Tibial artery (tissue), 4 donors: ENCODE measurements at regions not wholly inside any gene's neighbourhood (a gene's known extent, or its start where the extent isn't known, plus 50 kb on each side); places are given as distances from the start of the nearest gene placed in this dataset.
A peak's percentile ranks its signal among the peaks of the same experiment; 100 is the strongest.
"Not testable (repeated sequence)": the region's sequence is repeated elsewhere in the genome, so short reads cannot be mapped to it uniquely, and the experiment has no call there.

Experiments used
- DNase-seq, 2 donors: peaks; one replicate each; pipeline ENCODE4 v3.0.0-alpha.2; 2019
- H3K27ac ChIP-seq, 2 donors: fragments of 200-600 bp; sonication (generic) in 1 of 2; 1 replicate in 1 of 2; 2 replicates in 1 of 2; pipeline ENCODE4 v1.5.1; 2018 to 2019; ENCODE audit warnings: mild to moderate bottlenecking in 1 of 2
- H3K27me3 ChIP-seq, 2 donors: fragments of 200-600 bp; sonication (generic) in 1 of 2; one replicate each; pipeline versions ENCODE4 v1.5.1 to v1.6.0; 2016 to 2019
- H3K36me3 ChIP-seq, 3 donors: fragments of 200-600 bp; sonication (generic) in 2 of 3; one replicate each; pipeline ENCODE4 v1.5.1; 2016 to 2019; ENCODE audit warnings: mild to moderate bottlenecking in 2 of 3
- H3K4me1 ChIP-seq, 4 donors: fragments of 200-600 bp; sonication (generic) in 2 of 4; 1 replicate in 3 of 4; 2 replicates in 1 of 4; pipeline ENCODE4 v1.5.1; 2016 to 2019
- H3K4me3 ChIP-seq, 2 donors: fragments of 200-600 bp; sonication (generic) in 1 of 2; 1 replicate in 1 of 2; 2 replicates in 1 of 2; pipeline ENCODE4 v1.5.1; 2018 to 2019; ENCODE audit warnings: mild to moderate bottlenecking in 2 of 2
- H3K9me3 ChIP-seq, 3 donors: fragments of 200-600 bp; sonication (generic) in 1 of 3; one replicate each; pipeline ENCODE4 v1.5.1; 2016 to 2019
- CTCF ChIP-seq, 2 experiments: fragments of 200-600 bp in 1 of 2; fragments of 450-650 bp in 1 of 2; IDR thresholded peaks; one replicate each; pipeline ENCODE4 v1.5.1; 2017 to 2019; ENCODE audit warnings: antibody characterized with exemption in 2 of 2, mild to moderate bottlenecking in 1 of 2, moderate library complexity in 1 of 2
- intact Hi-C: fragments of 100-400 bp; cut with DNase I; formaldehyde crosslinking; loops from one replicate; pipeline ENCODE4 v1.15.0; 2023; ENCODE audit warnings: low total_unique reads

GRCh38 chr5:174945853-174946252, 221.5 kb downstream of the MSX2 start:
- Histone ChIP-seq H3K4me3 (no peak overlapping the region), H3K27me3 (peaks cover 0 to 27% of the 10 kb centered on the region in 2 donors), H3K27ac (no peak overlapping the region), H3K9me3 (no peaks in the 10 kb centered on the region), H3K4me1 (no peaks in the 10 kb centered on the region), H3K36me3 (no peaks in the 10 kb centered on the region)
- no peak for DNase-seq
- TF ChIP-seq CTCF (IDR thresholded peaks at IDR 0.05): no peak
- intact Hi-C loops: no loop called here

GRCh38 chr5:174943785-174944184, 219.4 kb downstream of the MSX2 start:
- TF ChIP-seq CTCF (IDR thresholded peaks at IDR 0.05): no peak
- Histone ChIP-seq H3K27ac (no peak overlapping the region), H3K27me3 (peaks cover 0 to 16% of the 10 kb centered on the region in 2 donors), H3K36me3 (no peaks in the 10 kb centered on the region), H3K4me3 (no peak overlapping the region), H3K4me1 (no peaks in the 10 kb centered on the region), H3K9me3 (no peaks in the 10 kb centered on the region)
- no peak for DNase-seq
- intact Hi-C loops: no loop called here

GRCh38 chr5:174943002-174943401, 218.6 kb downstream of the MSX2 start:
- DNase-seq, H3K36me3 ChIP-seq, H3K4me3 ChIP-seq, H3K4me1 ChIP-seq, intact Hi-C loops, H3K27ac ChIP-seq, H3K9me3 ChIP-seq: not testable (repeated sequence)
- peaks cover 0 to 13% of the 10 kb centered on the region in 2 donors for H3K27me3 ChIP-seq

GRCh38 chr5:174937201-174938123, 213.1 kb downstream of the MSX2 start:
- Histone ChIP-seq H3K27me3 (peaks cover 0 to 16% of the 10 kb centered on the region in 2 donors), H3K4me1 (no peaks in the 10 kb centered on the region), H3K36me3 (no peaks in the 10 kb centered on the region), H3K27ac (no peak overlapping the region), H3K4me3 (no peak overlapping the region), H3K9me3 (peaks cover 0 to 3% (median 0%) of the 10 kb centered on the region in 3 donors)
- no peak for TF ChIP-seq CTCF (IDR thresholded peaks at IDR 0.05)
- intact Hi-C loops: loop anchor here (10.0 kb wide), 1 partner anchor 513 kb away; no protein-coding TSS in a partner anchor
- no peak for DNase-seq

- peaks cover 0 to 3% (median 0%) of the 10 kb centered on the region in 3 donors for H3K9me3 ChIP-seq
- H3K4me3 ChIP-seq: no peak overlapping the region
- no peaks in the 10 kb centered on the region for H3K36me3 ChIP-seq
- TF ChIP-seq CTCF (IDR thresholded peaks at IDR 0.05): peak; percentile 65 to 79
- H3K27ac ChIP-seq: no peak overlapping the region
- peaks cover 0 to 10% of the 10 kb centered on the region in 2 donors for H3K27me3 ChIP-seq
- DNase-seq: no peak
- intact Hi-C loops: loop anchor here (10.0 kb wide), 1 partner anchor 511 kb away; no protein-coding TSS in a partner anchor
- no peaks in the 10 kb centered on the region for H3K4me1 ChIP-seq
These were observed 211.6 kb downstream of the MSX2 start for GRCh38 chr5:174935854-174936474.

GRCh38 chr5:174931033-174931432, 206.7 kb downstream of the MSX2 start:
- not testable (repeated sequence) for DNase-seq, H3K27me3 ChIP-seq, H3K9me3 ChIP-seq, H3K36me3 ChIP-seq, H3K27ac ChIP-seq, H3K4me1 ChIP-seq, H3K4me3 ChIP-seq
- intact Hi-C loops: loop anchor here (10.0 kb wide), 1 partner anchor 506 kb away; no protein-coding TSS in a partner anchor
